ENCODE measurements at regions not wholly inside any gene's neighbourhood (a gene's known extent, or its start where the extent isn't known, plus 50 kb on each side); places are given as distances from the start of the nearest gene placed in this dataset.

DNA sequence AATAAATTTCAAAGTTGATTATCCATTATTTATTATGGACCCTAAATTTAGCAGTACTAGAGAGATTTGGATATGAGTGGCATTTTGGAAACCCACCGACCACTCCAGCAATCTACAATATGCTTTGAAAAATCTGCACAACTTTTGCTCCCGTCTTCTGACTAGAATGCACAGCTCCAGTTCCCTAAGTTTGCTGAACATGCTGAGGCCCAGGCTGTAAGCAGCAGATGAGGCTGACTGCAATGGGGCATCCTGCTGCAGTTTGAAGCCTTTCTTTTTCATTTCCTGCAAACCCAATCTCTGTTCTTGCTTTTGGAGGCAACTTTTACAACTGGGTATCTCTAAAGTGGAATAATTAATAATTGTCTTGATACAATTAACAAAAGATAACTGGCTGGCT is 405.8 kb downstream of the ATP23 start:
- TF ChIP-seq, protein P1, sequence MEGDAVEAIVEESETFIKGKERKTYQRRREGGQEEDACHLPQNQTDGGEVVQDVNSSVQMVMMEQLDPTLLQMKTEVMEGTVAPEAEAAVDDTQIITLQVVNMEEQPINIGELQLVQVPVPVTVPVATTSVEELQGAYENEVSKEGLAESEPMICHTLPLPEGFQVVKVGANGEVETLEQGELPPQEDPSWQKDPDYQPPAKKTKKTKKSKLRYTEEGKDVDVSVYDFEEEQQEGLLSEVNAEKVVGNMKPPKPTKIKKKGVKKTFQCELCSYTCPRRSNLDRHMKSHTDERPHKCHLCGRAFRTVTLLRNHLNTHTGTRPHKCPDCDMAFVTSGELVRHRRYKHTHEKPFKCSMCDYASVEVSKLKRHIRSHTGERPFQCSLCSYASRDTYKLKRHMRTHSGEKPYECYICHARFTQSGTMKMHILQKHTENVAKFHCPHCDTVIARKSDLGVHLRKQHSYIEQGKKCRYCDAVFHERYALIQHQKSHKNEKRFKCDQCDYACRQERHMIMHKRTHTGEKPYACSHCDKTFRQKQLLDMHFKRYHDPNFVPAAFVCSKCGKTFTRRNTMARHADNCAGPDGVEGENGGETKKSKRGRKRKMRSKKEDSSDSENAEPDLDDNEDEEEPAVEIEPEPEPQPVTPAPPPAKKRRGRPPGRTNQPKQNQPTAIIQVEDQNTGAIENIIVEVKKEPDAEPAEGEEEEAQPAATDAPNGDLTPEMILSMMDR (IDR thresholded peaks at IDR 0.05; ENCODE audit: insufficient read depth, low read length, poor library complexity, severe bottlenecking): no peak
- Histone ChIP-seq H3K36me3 (ENCODE audit: control insufficient read depth, insufficient read depth, low read length) (no peaks in the 10 kb centered on the region), H3K27me3 (replicated peaks; ENCODE audit: control insufficient read depth, insufficient read depth, low read length) (no peaks in the 10 kb centered on the region), H3K4me3 (replicated peaks; ENCODE audit: low read depth, low read length) (no peak overlapping the region)
- no peak for DNase-seq (ENCODE audit: extremely low read depth, insufficient read length)

DNA sequence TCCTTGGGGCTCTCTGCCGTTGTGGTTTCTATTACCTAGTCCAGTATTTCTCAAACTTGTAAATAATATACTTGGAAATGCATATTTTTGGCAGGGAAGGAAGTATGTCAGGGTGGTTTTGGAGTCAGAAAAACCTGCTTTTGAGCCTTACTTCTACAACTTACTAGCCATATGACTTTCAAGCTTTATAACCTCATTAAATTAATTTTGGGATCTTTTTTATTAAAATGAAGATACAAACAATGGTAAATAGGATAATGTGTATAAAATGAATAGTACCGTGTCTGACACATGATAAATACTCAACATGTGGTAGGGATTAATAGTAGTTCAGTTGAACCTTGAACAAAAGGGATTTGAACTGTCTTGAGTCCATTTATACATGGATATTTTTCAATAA is 406.3 kb downstream of the ATP23 start:
- TF ChIP-seq, protein P1 (IDR thresholded peaks at IDR 0.05; ENCODE audit: insufficient read depth, low read length, poor library complexity, severe bottlenecking): no peak
- Histone ChIP-seq H3K36me3 (ENCODE audit: control insufficient read depth, insufficient read depth, low read length) (no peaks in the 10 kb centered on the region), H3K4me3 (replicated peaks; ENCODE audit: low read depth, low read length) (no peak overlapping the region), H3K27me3 (replicated peaks; ENCODE audit: control insufficient read depth, insufficient read depth, low read length) (no peaks in the 10 kb centered on the region)
- DNase-seq (ENCODE audit: extremely low read depth, insufficient read length): no peak

DNA sequence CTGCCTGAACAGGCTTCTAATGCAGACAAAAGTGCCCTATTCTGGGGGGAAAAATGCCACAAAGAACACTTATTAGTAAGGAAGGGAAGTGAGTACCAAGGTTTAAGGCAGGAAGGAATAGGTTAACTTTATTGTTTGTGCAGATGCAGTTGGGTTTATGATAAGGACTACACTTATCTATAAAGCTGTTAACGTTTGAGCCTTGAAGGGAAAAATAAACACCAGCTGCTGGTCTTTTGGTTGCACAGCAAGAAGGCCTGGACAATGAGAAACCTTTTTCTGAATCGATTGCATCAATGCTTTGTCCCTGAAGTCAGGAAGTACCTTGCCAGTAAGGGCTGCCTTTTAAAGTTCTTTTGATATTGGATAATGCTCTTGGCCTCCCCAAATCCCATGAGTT is 407.8 kb downstream of the ATP23 start:
- DNase-seq (ENCODE audit: extremely low read depth, insufficient read length): no peak
- TF ChIP-seq, protein P1 (IDR thresholded peaks at IDR 0.05; ENCODE audit: insufficient read depth, low read length, poor library complexity, severe bottlenecking): no peak
- Histone ChIP-seq H3K27me3 (replicated peaks; ENCODE audit: control insufficient read depth, insufficient read depth, low read length) (no peaks in the 10 kb centered on the region), H3K36me3 (ENCODE audit: control insufficient read depth, insufficient read depth, low read length) (no peaks in the 10 kb centered on the region), H3K4me3 (replicated peaks; ENCODE audit: low read depth, low read length) (no peak overlapping the region)

DNA sequence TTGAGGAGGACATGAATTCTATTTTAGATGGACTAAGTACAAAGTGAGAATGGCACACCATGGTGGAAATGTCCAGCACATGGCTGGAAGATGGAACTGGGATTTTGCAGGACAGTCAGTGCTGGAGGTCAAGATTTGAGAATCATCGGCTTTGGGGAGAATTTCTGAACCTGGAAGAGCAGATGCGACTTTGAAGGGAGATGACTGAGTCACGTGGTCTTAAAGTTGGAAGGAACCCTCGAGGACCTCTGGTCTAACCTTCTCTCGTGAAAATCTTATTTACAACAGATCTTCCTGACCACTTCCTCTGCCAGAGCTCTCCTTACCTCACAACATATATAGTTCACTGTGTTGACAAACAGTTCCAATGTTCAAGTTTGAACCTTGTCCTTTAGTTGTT is 415.4 kb downstream of the ATP23 start:
- H3K36me3 ChIP-seq (ENCODE audit: control insufficient read depth, insufficient read depth, low read length): no peaks in the 10 kb centered on the region
- TF ChIP-seq, protein P1 (IDR thresholded peaks at IDR 0.05; ENCODE audit: insufficient read depth, low read length, poor library complexity, severe bottlenecking): no peak
- H3K4me3 ChIP-seq (replicated peaks; ENCODE audit: low read depth, low read length): no peak overlapping the region
- no peaks in the 10 kb centered on the region for H3K27me3 ChIP-seq (replicated peaks; ENCODE audit: control insufficient read depth, insufficient read depth, low read length)
- DNase-seq (ENCODE audit: extremely low read depth, insufficient read length): no peak

DNA sequence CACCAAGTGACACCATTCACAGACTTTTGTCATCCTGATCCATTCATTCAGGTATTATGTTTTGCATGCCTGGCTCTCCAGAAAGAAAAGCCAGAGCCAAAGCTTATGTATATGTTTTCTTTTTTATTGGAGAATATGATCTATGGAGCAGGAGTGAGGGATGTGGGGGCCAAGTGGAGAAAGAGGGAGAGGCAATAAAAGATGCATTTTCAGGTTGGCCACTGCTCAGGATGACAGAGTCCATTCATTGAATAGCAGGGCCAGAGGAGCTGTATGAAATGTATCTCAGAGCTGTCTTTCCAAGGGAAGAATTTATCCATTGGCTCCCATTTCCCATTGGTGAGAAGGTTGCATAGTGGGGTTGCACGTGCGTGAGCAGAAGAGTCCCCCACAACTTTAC is 416.1 kb downstream of the ATP23 start:
- Histone ChIP-seq H3K4me3 (replicated peaks; ENCODE audit: low read depth, low read length) (no peak overlapping the region), H3K36me3 (ENCODE audit: control insufficient read depth, insufficient read depth, low read length) (no peaks in the 10 kb centered on the region), H3K27me3 (replicated peaks; ENCODE audit: control insufficient read depth, insufficient read depth, low read length) (no peaks in the 10 kb centered on the region)
- TF ChIP-seq, protein P1 (IDR thresholded peaks at IDR 0.05; ENCODE audit: insufficient read depth, low read length, poor library complexity, severe bottlenecking): no peak
- DNase-seq (ENCODE audit: extremely low read depth, insufficient read length): no peak

DNA sequence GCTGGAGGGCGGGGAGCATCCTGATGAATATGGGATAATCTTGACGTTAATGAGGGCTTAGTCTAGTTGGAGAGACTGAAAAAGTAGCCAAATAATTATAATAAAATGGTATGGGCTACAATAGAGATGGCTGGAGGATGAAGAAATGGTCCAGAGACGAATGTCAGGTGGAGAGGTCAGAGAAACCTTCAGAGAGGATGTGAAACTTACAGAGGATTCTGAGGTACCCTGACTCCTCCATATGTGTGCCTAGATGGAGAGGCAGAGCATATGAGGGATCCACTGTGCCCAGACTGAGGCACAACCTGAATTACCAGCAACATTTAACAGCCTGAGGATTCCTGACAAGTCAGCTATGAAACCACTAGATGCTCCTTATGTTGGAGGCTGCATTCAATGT is 417.0 kb downstream of the ATP23 start:
- DNase-seq (ENCODE audit: extremely low read depth, insufficient read length): no peak
- no peaks in the 10 kb centered on the region for H3K36me3 ChIP-seq (ENCODE audit: control insufficient read depth, insufficient read depth, low read length)
- H3K27me3 ChIP-seq (replicated peaks; ENCODE audit: control insufficient read depth, insufficient read depth, low read length): no peaks in the 10 kb centered on the region
- no peak overlapping the region for H3K4me3 ChIP-seq (replicated peaks; ENCODE audit: low read depth, low read length)
- TF ChIP-seq, protein P1 (IDR thresholded peaks at IDR 0.05; ENCODE audit: insufficient read depth, low read length, poor library complexity, severe bottlenecking): no peak

Measured in GM06990 (cell line).